ENCODE measurements at regions not wholly inside any gene's neighbourhood (a gene's known extent, or its start where the extent isn't known, plus 50 kb on each side); places are given as distances from the start of the nearest gene placed in this dataset.

- no peak for TF ChIP-seq CTCF (IDR thresholded peaks at IDR 0.05)
- no peak for TF ChIP-seq POLR2A (IDR thresholded peaks at IDR 0.05)
Observed at GRCh38 chr11:131192628-131193027, 177.8 kb upstream of the NTM start.
